ENCODE measurements at regions not wholly inside any gene's neighbourhood (a gene's known extent, or its start where the extent isn't known, plus 50 kb on each side); places are given as distances from the start of the nearest gene placed in this dataset.
A peak's percentile ranks its signal among the peaks of the same experiment; 100 is the strongest.

DNA sequence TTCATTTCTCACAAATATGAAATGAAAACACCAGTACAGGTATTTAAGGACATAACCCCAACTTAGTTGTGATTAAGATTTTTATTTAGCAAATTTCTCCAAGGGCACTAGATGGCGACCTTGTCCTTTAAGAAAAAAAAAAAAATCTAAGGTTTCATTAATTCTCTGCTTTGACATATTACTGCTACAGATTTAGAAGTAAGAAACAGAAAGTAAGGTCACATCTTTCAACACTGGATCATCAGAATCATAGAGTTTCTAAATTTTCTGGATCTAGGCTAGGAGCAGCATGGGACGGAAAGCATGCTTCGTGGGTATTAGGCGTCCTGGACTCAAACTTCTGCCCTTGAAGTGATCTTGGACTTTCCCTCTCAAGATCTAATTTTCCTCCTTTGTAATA is 85.5 kb upstream of the PRKG1 start:
- Histone ChIP-seq H3K27ac (ENCODE audit: low read depth, low read length) (no peak overlapping the region), H3K9me3 (ENCODE audit: control insufficient read depth, insufficient read depth, low read length) (no peaks in the 10 kb centered on the region), H3K4me3 (ENCODE audit: low read length) (no peak overlapping the region), H3K79me2 (ENCODE audit: control insufficient read depth, low read length) (no peaks in the 10 kb centered on the region), H3K36me3 (ENCODE audit: control insufficient read depth, low read length) (no peaks in the 10 kb centered on the region), H3K4me2 (ENCODE audit: low read length) (no peak overlapping the region), H3K4me1 (ENCODE audit: control insufficient read depth, low read length) (no peaks in the 10 kb centered on the region), H3K27me3 (ENCODE audit: control insufficient read depth, low read length) (peaks cover 6% of the 10 kb centered on the region; the same call in 1 of the 2 replicates), H4K20me1 (ENCODE audit: control insufficient read depth, insufficient read depth, low read depth, low read length) (no peaks in the 10 kb centered on the region), H3F3A (ENCODE audit: control insufficient read depth, insufficient read depth) (no peaks in the 10 kb centered on the region), H3K9me2 (replicated peaks; ENCODE audit: control insufficient read depth, low read length) (no peaks in the 10 kb centered on the region)
- TF ChIP-seq EZH2phosphoT487 (IDR thresholded peaks at IDR 0.05; ENCODE audit: borderline replicate concordance, low read length), result no peak
- TF ChIP-seq, protein P1, sequence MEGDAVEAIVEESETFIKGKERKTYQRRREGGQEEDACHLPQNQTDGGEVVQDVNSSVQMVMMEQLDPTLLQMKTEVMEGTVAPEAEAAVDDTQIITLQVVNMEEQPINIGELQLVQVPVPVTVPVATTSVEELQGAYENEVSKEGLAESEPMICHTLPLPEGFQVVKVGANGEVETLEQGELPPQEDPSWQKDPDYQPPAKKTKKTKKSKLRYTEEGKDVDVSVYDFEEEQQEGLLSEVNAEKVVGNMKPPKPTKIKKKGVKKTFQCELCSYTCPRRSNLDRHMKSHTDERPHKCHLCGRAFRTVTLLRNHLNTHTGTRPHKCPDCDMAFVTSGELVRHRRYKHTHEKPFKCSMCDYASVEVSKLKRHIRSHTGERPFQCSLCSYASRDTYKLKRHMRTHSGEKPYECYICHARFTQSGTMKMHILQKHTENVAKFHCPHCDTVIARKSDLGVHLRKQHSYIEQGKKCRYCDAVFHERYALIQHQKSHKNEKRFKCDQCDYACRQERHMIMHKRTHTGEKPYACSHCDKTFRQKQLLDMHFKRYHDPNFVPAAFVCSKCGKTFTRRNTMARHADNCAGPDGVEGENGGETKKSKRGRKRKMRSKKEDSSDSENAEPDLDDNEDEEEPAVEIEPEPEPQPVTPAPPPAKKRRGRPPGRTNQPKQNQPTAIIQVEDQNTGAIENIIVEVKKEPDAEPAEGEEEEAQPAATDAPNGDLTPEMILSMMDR (IDR thresholded peaks at IDR 0.05; ENCODE audit: low read depth, low read length, poor library complexity, severe bottlenecking), result peak; percentile 53

DNA sequence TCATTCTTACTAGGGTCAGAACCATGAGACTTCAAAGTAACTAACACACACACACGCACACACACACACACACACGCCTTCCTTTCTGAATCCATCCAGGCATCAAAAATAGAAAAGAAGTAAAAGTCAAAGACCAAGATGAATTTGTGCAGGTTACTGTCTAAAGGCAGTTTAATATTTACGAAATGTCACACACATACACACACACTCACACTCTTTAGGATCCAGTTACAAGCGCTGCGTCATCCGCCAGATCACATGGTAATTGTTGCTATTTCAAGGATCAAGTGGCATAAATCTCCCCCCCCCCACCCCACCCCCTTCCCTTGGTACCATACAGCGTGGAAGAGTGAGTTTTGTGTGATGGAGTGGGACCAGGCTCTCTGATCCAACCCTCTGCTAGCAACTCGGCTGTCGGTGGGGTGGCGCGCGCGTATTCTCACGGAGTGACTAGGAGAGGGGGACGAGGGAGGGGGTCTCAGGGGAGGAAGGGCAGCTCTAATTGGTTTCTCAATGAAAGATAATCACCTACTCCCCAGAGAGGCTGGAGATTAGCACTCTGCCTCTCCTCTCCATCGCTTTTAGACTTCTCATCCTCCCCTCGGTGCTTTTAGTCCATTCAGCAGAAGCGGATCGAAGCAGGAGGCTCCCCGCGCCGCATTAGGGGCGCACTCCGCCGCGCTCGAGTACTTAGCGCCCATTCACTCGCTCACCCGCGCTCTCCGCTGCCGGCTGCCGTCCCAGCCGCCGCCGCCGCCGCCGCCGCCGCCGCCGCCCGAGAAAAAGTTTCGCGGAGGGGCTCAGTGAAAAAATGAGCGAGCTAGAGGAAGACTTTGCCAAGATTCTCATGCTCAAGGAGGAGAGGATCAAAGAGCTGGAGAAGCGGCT is 83.5 kb upstream of the PRKG1 start:
- H3F3A ChIP-seq (ENCODE audit: control insufficient read depth, insufficient read depth), result no peaks in the 10 kb centered on the region
- H3K27me3 ChIP-seq (ENCODE audit: control insufficient read depth, low read length), result peaks cover 6% of the 10 kb centered on the region
- H3K79me2 ChIP-seq (ENCODE audit: control insufficient read depth, low read length), result no peaks in the 10 kb centered on the region
- no peak overlapping the region for H3K4me2 ChIP-seq (ENCODE audit: low read length)
- TF ChIP-seq EZH2phosphoT487 (IDR thresholded peaks at IDR 0.05; ENCODE audit: borderline replicate concordance, low read length), result no peak
- TF ChIP-seq, protein P1 (IDR thresholded peaks at IDR 0.05; ENCODE audit: low read depth, low read length, poor library complexity, severe bottlenecking), result no peak
- no peak overlapping the region for H3K4me3 ChIP-seq (ENCODE audit: low read length)
- no peaks in the 10 kb centered on the region for H3K9me2 ChIP-seq (replicated peaks; ENCODE audit: control insufficient read depth, low read length)
- H4K20me1 ChIP-seq (ENCODE audit: control insufficient read depth, insufficient read depth, low read depth, low read length), result no peaks in the 10 kb centered on the region
- H3K27ac ChIP-seq (ENCODE audit: low read depth, low read length), result no peak overlapping the region
- H3K4me1 ChIP-seq (ENCODE audit: control insufficient read depth, low read length), result no peaks in the 10 kb centered on the region
- no peaks in the 10 kb centered on the region for H3K9me3 ChIP-seq (ENCODE audit: control insufficient read depth, insufficient read depth, low read length)
- no peaks in the 10 kb centered on the region for H3K36me3 ChIP-seq (ENCODE audit: control insufficient read depth, low read length)

DNA sequence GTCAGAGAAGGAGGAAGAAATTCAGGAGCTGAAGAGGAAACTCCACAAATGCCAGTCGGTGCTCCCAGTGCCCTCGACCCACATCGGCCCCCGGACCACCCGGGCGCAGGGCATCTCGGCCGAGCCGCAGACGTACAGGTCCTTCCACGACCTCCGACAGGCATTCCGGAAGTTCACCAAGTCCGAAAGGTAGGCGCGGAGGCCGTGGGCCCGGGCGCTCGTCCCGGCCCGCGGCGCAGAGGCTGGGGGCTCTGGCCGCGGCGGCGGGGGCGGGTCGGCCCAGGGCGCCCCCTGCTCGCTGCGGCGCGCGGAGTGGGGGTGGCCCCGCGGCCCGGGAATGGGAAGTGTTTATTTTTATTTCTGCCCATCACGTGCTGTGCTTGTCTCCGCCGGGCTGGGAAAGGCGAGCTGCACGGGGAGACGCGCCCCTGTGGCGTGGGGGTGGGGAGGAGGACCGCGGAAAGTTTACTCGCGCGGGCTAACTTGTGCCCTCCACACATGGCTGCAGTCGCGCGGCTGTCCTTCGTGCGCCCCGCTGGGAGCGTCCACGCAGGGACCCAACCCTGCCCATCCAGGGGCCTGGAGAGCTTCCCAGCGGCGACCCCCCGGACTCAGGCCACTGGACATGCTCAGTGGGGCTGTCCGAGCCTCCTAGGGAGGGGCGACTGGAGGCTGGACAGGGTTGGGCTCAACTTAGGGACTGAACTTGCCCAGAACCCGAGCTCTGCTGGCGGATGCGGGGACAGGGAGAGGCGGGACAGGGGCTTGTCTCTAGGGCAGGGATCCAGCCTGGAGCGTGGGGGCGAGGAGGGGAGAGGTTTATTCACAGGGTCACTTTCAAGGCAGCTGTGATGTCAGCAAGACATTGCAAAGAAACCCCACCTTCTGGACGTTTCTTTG is 82.6 kb upstream of the PRKG1 start:
- Histone ChIP-seq H3K9me3 (ENCODE audit: control insufficient read depth, insufficient read depth, low read length) (no peaks in the 10 kb centered on the region), H3K27ac (ENCODE audit: low read depth, low read length) (no peak overlapping the region), H3K4me1 (ENCODE audit: control insufficient read depth, low read length) (no peaks in the 10 kb centered on the region), H3K4me3 (ENCODE audit: low read length) (no peak overlapping the region), H3K36me3 (ENCODE audit: control insufficient read depth, low read length) (no peaks in the 10 kb centered on the region), H3K27me3 (ENCODE audit: control insufficient read depth, low read length) (peaks cover 7% of the 10 kb centered on the region), H4K20me1 (ENCODE audit: control insufficient read depth, insufficient read depth, low read depth, low read length) (no peaks in the 10 kb centered on the region), H3K9me2 (replicated peaks; ENCODE audit: control insufficient read depth, low read length) (no peaks in the 10 kb centered on the region), H3K4me2 (ENCODE audit: low read length) (no peak overlapping the region), H3F3A (ENCODE audit: control insufficient read depth, insufficient read depth) (no peaks in the 10 kb centered on the region), H3K79me2 (ENCODE audit: control insufficient read depth, low read length) (no peaks in the 10 kb centered on the region)
- TF ChIP-seq, protein P1 (IDR thresholded peaks at IDR 0.05; ENCODE audit: low read depth, low read length, poor library complexity, severe bottlenecking), result no peak
- no peak for TF ChIP-seq EZH2phosphoT487 (IDR thresholded peaks at IDR 0.05; ENCODE audit: borderline replicate concordance, low read length)

Data from DOHH2 (cell line).